Breast epithelium (tissue), 4 donors: ENCODE measurements at regions not wholly inside any gene's neighbourhood (a gene's known extent, or its start where the extent isn't known, plus 50 kb on each side); places are given as distances from the start of the nearest gene placed in this dataset.

Experiments
- DNase-seq, 2 donors: peaks; one replicate each; pipeline ENCODE4 v3.0.0-alpha.2; 2019; ENCODE audit warnings: low spot score in 2 of 2
- H3K27ac ChIP-seq, 2 donors: fragments of 200-600 bp; sonication (generic) in 1 of 2; one replicate each; pipeline ENCODE4 v1.5.1; 2016 to 2019; ENCODE audit warnings: mild to moderate bottlenecking in 1 of 2
- H3K27me3 ChIP-seq, 2 donors: fragments of 200-600 bp; sonication (generic) in 1 of 2; one replicate each; pipeline versions ENCODE4 v1.5.1 to v1.6.0; 2017 to 2019; ENCODE audit warnings: control low read depth in 1 of 2, mild to moderate bottlenecking in 1 of 2
- H3K36me3 ChIP-seq: fragments of 200-600 bp; one replicate; pipeline ENCODE4 v1.5.1; 2019
- H3K4me1 ChIP-seq, 2 donors: fragments of 200-600 bp; sonication (generic); one replicate each; pipeline ENCODE4 v1.5.1; 2016 to 2019; ENCODE audit warnings: control low read depth in 1 of 2
- H3K4me3 ChIP-seq, 3 donors: fragments of 200-600 bp; sonication (generic); 1 replicate in 2 of 3; 2 replicates in 1 of 3; pipeline ENCODE4 v1.5.1; 2016 to 2019; ENCODE audit warnings: mild to moderate bottlenecking in 3 of 3, moderate library complexity in 2 of 3
- H3K9me3 ChIP-seq, 2 donors: fragments of 200-600 bp; sonication (generic) in 1 of 2; one replicate each; pipeline ENCODE4 v1.5.1; 2016 to 2019; ENCODE audit warnings: control low read depth in 1 of 2
- POLR2A ChIP-seq: fragments of 450-650 bp; IDR thresholded peaks from one replicate; pipeline ENCODE4 v1.6.1; 2016; ENCODE audit warnings: antibody characterized with exemption, mild to moderate bottlenecking, moderate library complexity
- POLR2AphosphoS5 ChIP-seq, 3 donors: sonication (generic); formaldehyde crosslinking; IDR thresholded peaks; one replicate each; pipeline ENCODE4 v1.6.1; 2017; ENCODE audit warnings: antibody characterized with exemption in 3 of 3
- intact Hi-C: fragments of 100-400 bp; cut with DNase I; formaldehyde crosslinking; loops from one replicate; pipeline ENCODE4 v1.15.1; 2023; ENCODE audit warnings: low total_unique reads
- TF ChIP-seq, protein P1 (sequence below), 3 donors: fragments of 450-650 bp; IDR thresholded peaks; one replicate each; pipeline ENCODE4 v1.5.1; 2016 to 2017; ENCODE audit warnings: antibody characterized with exemption in 3 of 3, mild to moderate bottlenecking in 3 of 3, moderate library complexity in 3 of 3

DNA sequence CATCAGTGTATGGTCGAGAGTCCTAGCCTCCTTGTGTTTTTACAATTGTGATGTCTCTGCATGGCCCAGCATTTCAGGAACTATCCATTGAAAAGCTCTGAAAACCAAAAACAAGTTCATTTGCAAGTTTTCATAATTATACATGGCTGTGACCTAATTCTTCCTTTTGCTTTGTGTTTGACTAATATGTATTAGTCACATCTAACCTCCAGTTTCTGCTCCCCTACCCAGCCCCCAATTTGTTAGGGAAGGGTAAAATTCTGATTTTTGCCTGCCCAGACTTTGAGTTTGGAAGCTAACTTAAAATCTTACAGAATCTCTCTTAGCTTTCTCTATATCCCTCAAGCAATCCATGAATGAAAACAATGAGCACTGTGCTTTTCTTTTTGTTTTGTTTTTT, 128.2 kb upstream of the SEMA6A start:
- no peak for DNase-seq
- Histone ChIP-seq H3K9me3 (no peaks in the 10 kb centered on the region), H3K27me3 (no peaks in the 10 kb centered on the region), H3K4me1 (no peaks in the 10 kb centered on the region), H3K27ac (no peak overlapping the region), H3K4me3 (no peak overlapping the region), H3K36me3 (no peaks in the 10 kb centered on the region)
- no peak for TF ChIP-seq POLR2A
- no peak for TF ChIP-seq POLR2AphosphoS5 (IDR thresholded peaks at IDR 0.05)
- TF ChIP-seq, protein P1, sequence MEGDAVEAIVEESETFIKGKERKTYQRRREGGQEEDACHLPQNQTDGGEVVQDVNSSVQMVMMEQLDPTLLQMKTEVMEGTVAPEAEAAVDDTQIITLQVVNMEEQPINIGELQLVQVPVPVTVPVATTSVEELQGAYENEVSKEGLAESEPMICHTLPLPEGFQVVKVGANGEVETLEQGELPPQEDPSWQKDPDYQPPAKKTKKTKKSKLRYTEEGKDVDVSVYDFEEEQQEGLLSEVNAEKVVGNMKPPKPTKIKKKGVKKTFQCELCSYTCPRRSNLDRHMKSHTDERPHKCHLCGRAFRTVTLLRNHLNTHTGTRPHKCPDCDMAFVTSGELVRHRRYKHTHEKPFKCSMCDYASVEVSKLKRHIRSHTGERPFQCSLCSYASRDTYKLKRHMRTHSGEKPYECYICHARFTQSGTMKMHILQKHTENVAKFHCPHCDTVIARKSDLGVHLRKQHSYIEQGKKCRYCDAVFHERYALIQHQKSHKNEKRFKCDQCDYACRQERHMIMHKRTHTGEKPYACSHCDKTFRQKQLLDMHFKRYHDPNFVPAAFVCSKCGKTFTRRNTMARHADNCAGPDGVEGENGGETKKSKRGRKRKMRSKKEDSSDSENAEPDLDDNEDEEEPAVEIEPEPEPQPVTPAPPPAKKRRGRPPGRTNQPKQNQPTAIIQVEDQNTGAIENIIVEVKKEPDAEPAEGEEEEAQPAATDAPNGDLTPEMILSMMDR (IDR thresholded peaks at IDR 0.05) = no peak
- intact Hi-C loops = no loop called here

- intact Hi-C loops = no loop called here
These were observed 124.7 kb upstream of the SEMA6A start for GRCh38 chr5:116699332-116699731.

DNA sequence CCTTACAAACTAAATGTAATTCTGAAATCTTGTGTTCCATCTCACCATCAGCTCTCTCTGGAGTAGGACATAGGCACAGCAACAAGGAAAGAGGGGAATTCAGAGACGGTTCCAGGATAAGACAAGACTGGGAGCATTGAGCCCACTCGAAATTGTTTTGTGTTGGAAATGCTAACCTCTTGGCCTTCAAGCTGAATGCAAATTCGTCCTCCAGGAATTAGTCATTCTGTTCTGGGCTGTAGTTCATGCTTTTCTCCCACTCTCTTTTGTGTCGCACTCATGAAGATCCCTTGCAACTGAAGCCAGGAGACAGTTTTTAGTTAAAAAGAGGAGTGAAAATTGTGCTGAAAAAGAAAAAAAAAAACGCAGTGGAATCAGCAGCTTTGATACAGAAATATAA, 121.7 kb upstream of the SEMA6A start:
- Histone ChIP-seq H3K4me1 (no peaks in the 10 kb centered on the region), H3K9me3 (no peaks in the 10 kb centered on the region), H3K27me3 (no peaks in the 10 kb centered on the region), H3K36me3 (no peaks in the 10 kb centered on the region), H3K27ac (no peak overlapping the region), H3K4me3 (no peak overlapping the region)
- TF ChIP-seq POLR2AphosphoS5 (IDR thresholded peaks at IDR 0.05) (no peak), POLR2A (no peak)
- TF ChIP-seq, protein P1 (IDR thresholded peaks at IDR 0.05) = no peak
- DNase-seq = no peak
- intact Hi-C loops = no loop called here

More at GRCh38 chr5:116699332-116699731, 124.7 kb upstream of the SEMA6A start:
- no peaks in the 10 kb centered on the region for H3K27me3 ChIP-seq
- TF ChIP-seq POLR2AphosphoS5 (IDR thresholded peaks at IDR 0.05) (no peak), POLR2A (no peak)
- TF ChIP-seq, protein P1 (IDR thresholded peaks at IDR 0.05) = no peak
- DNase-seq = no peak
- no peaks in the 10 kb centered on the region for H3K4me1 ChIP-seq
- H3K27ac ChIP-seq = no peak overlapping the region
- H3K36me3 ChIP-seq = no peaks in the 10 kb centered on the region
- no peaks in the 10 kb centered on the region for H3K9me3 ChIP-seq
- no peak overlapping the region for H3K4me3 ChIP-seq

DNA sequence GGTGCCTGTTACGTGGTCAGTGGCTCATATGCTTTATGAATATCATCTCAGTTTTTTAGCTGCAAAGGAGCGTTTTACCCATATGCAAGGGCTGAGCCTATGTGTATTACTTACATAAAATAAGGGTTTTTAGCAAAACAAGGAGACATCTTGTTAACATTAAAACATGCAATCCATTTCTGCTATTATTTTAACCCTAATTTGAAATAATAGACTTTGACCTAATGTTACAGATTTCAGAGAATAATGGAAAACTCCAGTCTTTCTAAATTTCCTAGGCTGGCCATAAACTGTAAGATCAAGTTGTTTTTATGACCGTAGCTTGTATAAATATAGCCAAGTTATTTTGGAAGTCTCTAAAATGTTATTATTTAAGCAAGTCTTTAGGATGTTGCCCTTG, 121.1 kb upstream of the SEMA6A start:
- no peaks in the 10 kb centered on the region for H3K36me3 ChIP-seq
- H3K4me1 ChIP-seq = no peaks in the 10 kb centered on the region
- no peak overlapping the region for H3K27ac ChIP-seq
- no peak overlapping the region for H3K4me3 ChIP-seq
- intact Hi-C loops = no loop called here
- H3K9me3 ChIP-seq = no peaks in the 10 kb centered on the region
- DNase-seq = no peak
- H3K27me3 ChIP-seq = no peaks in the 10 kb centered on the region
- TF ChIP-seq POLR2AphosphoS5 (IDR thresholded peaks at IDR 0.05) (no peak), POLR2A (no peak)
- TF ChIP-seq, protein P1 (IDR thresholded peaks at IDR 0.05) = no peak

GRCh38 chr5:116686438-116686837, 111.8 kb upstream of the SEMA6A start:
- Histone ChIP-seq H3K36me3 (no peaks in the 10 kb centered on the region), H3K4me1 (no peaks in the 10 kb centered on the region), H3K4me3 (no peak overlapping the region), H3K9me3 (no peaks in the 10 kb centered on the region), H3K27ac (no peak overlapping the region), H3K27me3 (no peaks in the 10 kb centered on the region)
- intact Hi-C loops = no loop called here
- no peak for TF ChIP-seq POLR2AphosphoS5 (IDR thresholded peaks at IDR 0.05)
- TF ChIP-seq POLR2A = no peak
- TF ChIP-seq, protein P1 (IDR thresholded peaks at IDR 0.05) = no peak
- no peak for DNase-seq
